ENCODE measurements at regions not wholly inside any gene's neighbourhood (a gene's known extent, or its start where the extent isn't known, plus 50 kb on each side); places are given as distances from the start of the nearest gene placed in this dataset.

DNA sequence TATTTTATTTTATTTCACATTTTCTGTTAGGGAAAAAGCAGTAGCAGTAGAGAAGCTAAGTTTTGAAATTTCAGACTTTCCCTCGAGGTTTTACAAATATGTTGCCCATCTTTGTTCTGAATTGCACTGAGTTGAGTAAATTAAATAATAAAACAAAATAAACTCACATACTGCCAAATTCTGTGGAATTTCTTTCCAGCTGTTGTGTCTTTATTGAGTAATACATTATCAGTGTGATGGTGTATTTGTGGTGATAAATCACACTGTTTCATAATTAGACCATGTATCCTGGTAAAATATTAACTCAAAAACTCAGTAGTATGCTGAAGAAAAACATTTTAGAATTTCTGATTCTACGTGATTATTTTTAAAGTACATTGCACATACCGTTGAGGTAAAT lies 592.1 kb downstream of the SI start:
- peak; percentile 44 to 70 for ATAC-seq
- H3K9me3 ChIP-seq: no peaks in the 10 kb centered on the region
- H3K36me3 ChIP-seq: no peaks in the 10 kb centered on the region
- H3K27ac ChIP-seq: no peak overlapping the region
- H3K4me3 ChIP-seq: no peak overlapping the region
- DNase-seq: no peak
- intact Hi-C loops (cut with DNase I; ENCODE audit: low total_unique reads): no loop called here
- TF ChIP-seq CTCF (IDR thresholded peaks at IDR 0.05 in 4 of 5, conservative IDR thresholded peaks at IDR 0.05 in 1 of 5): no peak
- TF ChIP-seq POLR2A (IDR thresholded peaks at IDR 0.05): no peak
- H3K4me1 ChIP-seq: no peaks in the 10 kb centered on the region
- H3K27me3 ChIP-seq: no peaks in the 10 kb centered on the region
- in situ Hi-C loops (cut with MboI; ENCODE audit: low sequenced_read_pairs in 4 of 4): no loop called here

DNA sequence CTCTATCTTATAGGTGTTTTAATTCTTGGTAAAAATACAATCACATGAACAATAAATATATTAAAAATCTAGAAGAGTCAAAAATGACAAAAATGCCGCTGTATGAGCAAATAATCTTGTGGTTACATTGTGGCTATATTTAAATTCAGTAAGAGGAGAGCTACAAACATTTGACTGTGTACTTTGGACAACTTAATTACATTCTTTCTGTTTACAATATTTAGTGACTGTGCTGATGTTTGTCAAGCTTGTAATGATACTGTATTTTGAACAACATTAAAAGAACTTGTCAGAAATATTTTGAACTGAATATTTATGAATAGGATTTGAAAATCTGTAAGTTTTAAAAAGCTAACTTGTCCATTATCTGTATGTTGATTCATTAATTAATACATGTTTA lies 598.3 kb downstream of the SI start:
- DNase-seq (no peak), ATAC-seq (no peak)
- in situ Hi-C loops (cut with MboI; ENCODE audit: low sequenced_read_pairs in 4 of 4): no loop called here
- intact Hi-C loops (cut with DNase I; ENCODE audit: low total_unique reads): no loop called here
- Histone ChIP-seq H3K27ac (no peak overlapping the region), H3K4me1 (no peaks in the 10 kb centered on the region), H3K9me3 (no peaks in the 10 kb centered on the region), H3K4me3 (no peak overlapping the region), H3K36me3 (no peaks in the 10 kb centered on the region), H3K27me3 (no peaks in the 10 kb centered on the region)
- TF ChIP-seq POLR2A (IDR thresholded peaks at IDR 0.05): no peak
- TF ChIP-seq CTCF (IDR thresholded peaks at IDR 0.05 in 4 of 5, conservative IDR thresholded peaks at IDR 0.05 in 1 of 5): no peak

- no peak for DNase-seq
- H3K4me3 ChIP-seq: no peak overlapping the region
- H3K4me1 ChIP-seq: no peaks in the 10 kb centered on the region
- in situ Hi-C loops (cut with MboI; ENCODE audit: low sequenced_read_pairs in 4 of 4): no loop called here
- H3K27ac ChIP-seq: no peak overlapping the region
- intact Hi-C loops (cut with DNase I; ENCODE audit: low total_unique reads): no loop called here
- no peaks in the 10 kb centered on the region for H3K9me3 ChIP-seq
- ATAC-seq: no peak
- H3K27me3 ChIP-seq: no peaks in the 10 kb centered on the region
- H3K36me3 ChIP-seq: no peaks in the 10 kb centered on the region
- TF ChIP-seq POLR2A (IDR thresholded peaks at IDR 0.05) (no peak), CTCF (IDR thresholded peaks at IDR 0.05 in 4 of 5, conservative IDR thresholded peaks at IDR 0.05 in 1 of 5) (no peak)
Measured at GRCh38 chr3:164479406-164479805, 598.9 kb downstream of the SI start.

DNA sequence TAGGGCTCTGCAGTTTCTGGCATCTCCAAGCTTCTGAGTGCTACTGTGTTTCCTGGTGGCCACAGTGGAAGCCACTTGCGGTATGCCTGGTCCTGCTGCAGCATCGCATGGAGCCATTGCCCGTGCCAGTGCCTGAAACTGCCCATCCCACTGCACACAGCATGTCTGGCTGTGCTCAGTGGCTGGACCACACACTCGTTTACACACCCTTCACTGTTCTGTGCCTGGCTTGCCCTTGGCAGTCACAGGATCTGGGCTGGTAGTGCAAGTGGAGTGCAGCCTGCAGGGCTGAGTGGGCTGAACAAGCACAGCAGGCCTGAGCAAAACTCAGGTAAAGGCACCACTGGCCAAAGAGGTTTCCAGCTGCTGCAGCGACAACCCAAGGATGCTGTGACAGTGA lies 600.0 kb downstream of the SI start:
- in situ Hi-C loops (cut with MboI; ENCODE audit: low sequenced_read_pairs in 4 of 4) (no loop called here), intact Hi-C loops (cut with DNase I; ENCODE audit: low total_unique reads) (no loop called here)
- ATAC-seq (no peak), DNase-seq (no peak)
- TF ChIP-seq POLR2A (IDR thresholded peaks at IDR 0.05): no peak
- no peak for TF ChIP-seq CTCF (IDR thresholded peaks at IDR 0.05 in 4 of 5, conservative IDR thresholded peaks at IDR 0.05 in 1 of 5)
- no peak overlapping the region for H3K27ac ChIP-seq
- no peaks in the 10 kb centered on the region for H3K9me3 ChIP-seq
- no peaks in the 10 kb centered on the region for H3K36me3 ChIP-seq
- no peak overlapping the region for H3K4me3 ChIP-seq
- no peaks in the 10 kb centered on the region for H3K4me1 ChIP-seq
- H3K27me3 ChIP-seq: no peaks in the 10 kb centered on the region

DNA sequence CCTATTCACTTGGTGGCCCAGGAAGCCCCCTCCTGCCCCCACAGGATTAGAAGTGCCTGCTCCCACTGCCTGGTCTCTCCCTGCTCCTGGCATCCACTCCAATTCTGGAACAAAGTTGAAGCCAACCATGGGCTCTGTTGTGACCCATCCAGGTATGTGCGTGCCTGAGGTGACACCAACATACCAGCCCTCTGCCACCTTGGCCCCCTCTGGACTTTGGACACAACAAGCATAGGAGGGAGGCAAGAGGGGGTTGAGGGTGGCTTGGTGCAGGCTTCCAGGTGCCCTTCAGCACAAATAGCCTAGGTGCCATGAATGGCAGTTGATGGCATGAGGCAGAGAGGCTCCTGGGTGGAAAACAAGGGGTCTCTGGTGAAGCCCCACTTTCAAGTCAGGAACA lies 600.9 kb downstream of the SI start:
- no peaks in the 10 kb centered on the region for H3K27me3 ChIP-seq
- intact Hi-C loops (cut with DNase I; ENCODE audit: low total_unique reads): no loop called here
- in situ Hi-C loops (cut with MboI; ENCODE audit: low sequenced_read_pairs in 4 of 4): no loop called here
- no peaks in the 10 kb centered on the region for H3K9me3 ChIP-seq
- H3K4me1 ChIP-seq: no peaks in the 10 kb centered on the region
- TF ChIP-seq POLR2A (IDR thresholded peaks at IDR 0.05): no peak
- no peak for TF ChIP-seq CTCF (IDR thresholded peaks at IDR 0.05 in 4 of 5, conservative IDR thresholded peaks at IDR 0.05 in 1 of 5)
- H3K4me3 ChIP-seq: no peak overlapping the region
- ATAC-seq (no peak), DNase-seq (no peak)
- no peak overlapping the region for H3K27ac ChIP-seq
- no peaks in the 10 kb centered on the region for H3K36me3 ChIP-seq

All from gastrocnemius medialis (tissue), 4 donors.